ENCODE measurements at regions not wholly inside any gene's neighbourhood (a gene's known extent, or its start where the extent isn't known, plus 50 kb on each side); places are given as distances from the start of the nearest gene placed in this dataset.

GRCh38 chr15:70597056-70597603, 166.2 kb downstream of the UACA start:
- Histone ChIP-seq H3K9me3 (ENCODE audit: control insufficient read depth, insufficient read depth, low read length) (no peaks in the 10 kb centered on the region), H4K20me1 (ENCODE audit: control insufficient read depth, insufficient read depth, low read depth, low read length) (no peaks in the 10 kb centered on the region), H3K36me3 (ENCODE audit: control insufficient read depth, low read length) (no peaks in the 10 kb centered on the region), H3K4me2 (ENCODE audit: low read length) (no peak overlapping the region), H3K4me3 (ENCODE audit: low read length) (no peak overlapping the region), H3K27me3 (ENCODE audit: control insufficient read depth, low read length) (no peaks in the 10 kb centered on the region), H3K27ac (ENCODE audit: low read depth, low read length) (no peak overlapping the region), H3F3A (ENCODE audit: control insufficient read depth, insufficient read depth) (no peaks in the 10 kb centered on the region), H3K4me1 (ENCODE audit: control insufficient read depth, low read length) (no peaks in the 10 kb centered on the region), H3K9me2 (replicated peaks; ENCODE audit: control insufficient read depth, low read length) (no peaks in the 10 kb centered on the region), H3K79me2 (ENCODE audit: control insufficient read depth, low read length) (no peaks in the 10 kb centered on the region)
- no peak for TF ChIP-seq EZH2phosphoT487 (IDR thresholded peaks at IDR 0.05; ENCODE audit: borderline replicate concordance, low read length)

GRCh38 chr15:70596354-70597055, 166.9 kb downstream of the UACA start:
- Histone ChIP-seq H3K9me2 (replicated peaks; ENCODE audit: control insufficient read depth, low read length) (no peaks in the 10 kb centered on the region), H3K4me1 (ENCODE audit: control insufficient read depth, low read length) (no peaks in the 10 kb centered on the region), H3K79me2 (ENCODE audit: control insufficient read depth, low read length) (no peaks in the 10 kb centered on the region), H3K4me3 (ENCODE audit: low read length) (no peak overlapping the region), H3F3A (ENCODE audit: control insufficient read depth, insufficient read depth) (no peaks in the 10 kb centered on the region), H3K9me3 (ENCODE audit: control insufficient read depth, insufficient read depth, low read length) (no peaks in the 10 kb centered on the region), H4K20me1 (ENCODE audit: control insufficient read depth, insufficient read depth, low read depth, low read length) (no peaks in the 10 kb centered on the region), H3K27me3 (ENCODE audit: control insufficient read depth, low read length) (no peaks in the 10 kb centered on the region), H3K36me3 (ENCODE audit: control insufficient read depth, low read length) (no peaks in the 10 kb centered on the region), H3K27ac (ENCODE audit: low read depth, low read length) (no peak overlapping the region), H3K4me2 (ENCODE audit: low read length) (no peak overlapping the region)
- TF ChIP-seq EZH2phosphoT487 (IDR thresholded peaks at IDR 0.05; ENCODE audit: borderline replicate concordance, low read length) (no peak), CTCF (IDR thresholded peaks at IDR 0.05; ENCODE audit: low read depth, low read length, poor library complexity, severe bottlenecking) (no peak)

GRCh38 chr15:70593795-70594194, 169.6 kb downstream of the UACA start:
- Histone ChIP-seq H3F3A (ENCODE audit: control insufficient read depth, insufficient read depth) (no peaks in the 10 kb centered on the region), H3K4me2 (ENCODE audit: low read length) (no peak overlapping the region), H3K27ac (ENCODE audit: low read depth, low read length) (no peak overlapping the region), H3K27me3 (ENCODE audit: control insufficient read depth, low read length) (no peaks in the 10 kb centered on the region), H3K9me3 (ENCODE audit: control insufficient read depth, insufficient read depth, low read length) (0 out of 2 replicates have a peak, but pooled peaks cover 2% of the 10 kb centered on the region), H3K9me2 (replicated peaks; ENCODE audit: control insufficient read depth, low read length) (no peaks in the 10 kb centered on the region), H3K79me2 (ENCODE audit: control insufficient read depth, low read length) (no peaks in the 10 kb centered on the region), H3K36me3 (ENCODE audit: control insufficient read depth, low read length) (no peaks in the 10 kb centered on the region), H4K20me1 (ENCODE audit: control insufficient read depth, insufficient read depth, low read depth, low read length) (no peaks in the 10 kb centered on the region), H3K4me1 (ENCODE audit: control insufficient read depth, low read length) (no peaks in the 10 kb centered on the region), H3K4me3 (ENCODE audit: low read length) (no peak overlapping the region)
- TF ChIP-seq CTCF (IDR thresholded peaks at IDR 0.05; ENCODE audit: low read depth, low read length, poor library complexity, severe bottlenecking) (no peak), EZH2phosphoT487 (IDR thresholded peaks at IDR 0.05; ENCODE audit: borderline replicate concordance, low read length) (no peak)

- H3K9me3 ChIP-seq (ENCODE audit: control insufficient read depth, insufficient read depth, low read length) = 0 out of 2 replicates have a peak, but pooled peaks cover 2% of the 10 kb centered on the region
- no peaks in the 10 kb centered on the region for H3K4me1 ChIP-seq (ENCODE audit: control insufficient read depth, low read length)
- no peaks in the 10 kb centered on the region for H3K79me2 ChIP-seq (ENCODE audit: control insufficient read depth, low read length)
- no peaks in the 10 kb centered on the region for H4K20me1 ChIP-seq (ENCODE audit: control insufficient read depth, insufficient read depth, low read depth, low read length)
- no peaks in the 10 kb centered on the region for H3K36me3 ChIP-seq (ENCODE audit: control insufficient read depth, low read length)
- no peaks in the 10 kb centered on the region for H3K9me2 ChIP-seq (replicated peaks; ENCODE audit: control insufficient read depth, low read length)
- H3K4me3 ChIP-seq (ENCODE audit: low read length) = no peak overlapping the region
- TF ChIP-seq EZH2phosphoT487 (IDR thresholded peaks at IDR 0.05; ENCODE audit: borderline replicate concordance, low read length) = no peak
- TF ChIP-seq CTCF (IDR thresholded peaks at IDR 0.05; ENCODE audit: low read depth, low read length, poor library complexity, severe bottlenecking) = no peak
- H3K27me3 ChIP-seq (ENCODE audit: control insufficient read depth, low read length) = no peaks in the 10 kb centered on the region
- H3K4me2 ChIP-seq (ENCODE audit: low read length) = no peak overlapping the region
- no peaks in the 10 kb centered on the region for H3F3A ChIP-seq (ENCODE audit: control insufficient read depth, insufficient read depth)
- H3K27ac ChIP-seq (ENCODE audit: low read depth, low read length) = no peak overlapping the region
Measured at GRCh38 chr15:70589728-70590127, 173.6 kb downstream of the UACA start.
